K562 (cell line): ENCODE measurements at regions not wholly inside any gene's neighbourhood (a gene's known extent, or its start where the extent isn't known, plus 50 kb on each side); places are given as distances from the start of the nearest gene placed in this dataset.

Source experiments
- CBX2 ChIP-seq: fragments of 200-600 bp; sonication (generic); IDR thresholded peaks from one replicate; pipeline ENCODE4 v1.6.1; 2012; ENCODE audit warnings: mild to moderate bottlenecking, low read length, inconsistent platforms; ENCODE audit not compliant: insufficient read depth, poor library complexity, severe bottlenecking
- FOXA3 ChIP-seq, 2 experiments: fragments of 450-650 bp in 1 of 2; sonication (generic) in 1 of 2; formaldehyde crosslinking; IDR thresholded peaks in 1 of 2; conservative IDR thresholded peaks in 1 of 2; 2 replicates each; pipeline versions ENCODE4 v1.4.0 to v1.8.0; 2020 to 2022; ENCODE audit warnings: mild to moderate bottlenecking in 2 of 2, missing genetic modification reagents in 1 of 2
- GTF2A2 ChIP-seq: IDR thresholded peaks from 2 replicates; pipeline ENCODE4 v1.6.1; 2016; ENCODE audit warnings: mild to moderate bottlenecking, missing genetic modification characterization, missing compliant biosample characterization
- ILF3 ChIP-seq: fragments of 450-650 bp; IDR thresholded peaks from 2 replicates; pipeline ENCODE4 v1.6.1; 2018; ENCODE audit warnings: antibody characterized with exemption, mild to moderate bottlenecking, moderate library complexity, borderline replicate concordance
- MTA3 ChIP-seq: fragments of 450-650 bp; formaldehyde crosslinking; IDR thresholded peaks from 2 replicates; pipeline ENCODE4 v1.6.1; 2017; ENCODE audit warnings: mild to moderate bottlenecking, borderline replicate concordance
- NR1H2 ChIP-seq: sonication (generic); formaldehyde crosslinking; IDR thresholded peaks from 2 replicates; pipeline ENCODE4 v1.4.0; 2020; ENCODE audit warnings: mild to moderate bottlenecking, missing genetic modification reagents
- POLR3A ChIP-seq: IDR thresholded peaks from 2 replicates; pipeline ENCODE4 v1.6.1; 2011; ENCODE audit warnings: borderline replicate concordance, mild to moderate bottlenecking, moderate library complexity; ENCODE audit not compliant: insufficient read length, insufficient read depth; ENCODE audit errors: extremely low read depth
- U2AF2 ChIP-seq: fragments of 200-400 bp; formaldehyde crosslinking; optimal IDR thresholded peaks from 2 replicates; pipeline ENCODE3; 2017; ENCODE audit warnings: low read depth, mild to moderate bottlenecking, low read length
- ZFP1 ChIP-seq: fragments of 450-650 bp; formaldehyde crosslinking; IDR thresholded peaks from 2 replicates; pipeline ENCODE4 v1.4.0; 2020; ENCODE audit warnings: mild to moderate bottlenecking, mixed read lengths
- ZNF232 ChIP-seq: sonication (generic); formaldehyde crosslinking; IDR thresholded peaks from 2 replicates; pipeline ENCODE4 v1.8.0; 2022; ENCODE audit warnings: mild to moderate bottlenecking, missing genetic modification reagents
- ZNF589 ChIP-seq: fragments of 200-800 bp; sonication (Bioruptor generic); IDR thresholded peaks from 2 replicates; pipeline ENCODE4 v1.6.1; 2016; ENCODE audit warnings: low read depth, missing genetic modification characterization, missing compliant biosample characterization
- TF ChIP-seq, protein P1 (sequence below): sonication (generic); formaldehyde crosslinking; IDR thresholded peaks from 2 replicates; pipeline ENCODE4 v1.8.1; 2023; ENCODE audit warnings: mild to moderate bottlenecking, missing genetic modification reagents, moderate library complexity
- TF ChIP-seq, protein P2 (sequence below): fragments of 200-800 bp; sonication (Bioruptor generic); IDR thresholded peaks from 2 replicates; pipeline ENCODE4 v1.6.1; 2016; ENCODE audit warnings: missing genetic modification characterization, missing compliant biosample characterization
- TF ChIP-seq, protein P3 (sequence below): sonication (generic); formaldehyde crosslinking; IDR thresholded peaks from 2 replicates; pipeline ENCODE4 v1.8.0; 2023; ENCODE audit warnings: missing genetic modification reagents, mild to moderate bottlenecking, borderline replicate concordance

DNA sequence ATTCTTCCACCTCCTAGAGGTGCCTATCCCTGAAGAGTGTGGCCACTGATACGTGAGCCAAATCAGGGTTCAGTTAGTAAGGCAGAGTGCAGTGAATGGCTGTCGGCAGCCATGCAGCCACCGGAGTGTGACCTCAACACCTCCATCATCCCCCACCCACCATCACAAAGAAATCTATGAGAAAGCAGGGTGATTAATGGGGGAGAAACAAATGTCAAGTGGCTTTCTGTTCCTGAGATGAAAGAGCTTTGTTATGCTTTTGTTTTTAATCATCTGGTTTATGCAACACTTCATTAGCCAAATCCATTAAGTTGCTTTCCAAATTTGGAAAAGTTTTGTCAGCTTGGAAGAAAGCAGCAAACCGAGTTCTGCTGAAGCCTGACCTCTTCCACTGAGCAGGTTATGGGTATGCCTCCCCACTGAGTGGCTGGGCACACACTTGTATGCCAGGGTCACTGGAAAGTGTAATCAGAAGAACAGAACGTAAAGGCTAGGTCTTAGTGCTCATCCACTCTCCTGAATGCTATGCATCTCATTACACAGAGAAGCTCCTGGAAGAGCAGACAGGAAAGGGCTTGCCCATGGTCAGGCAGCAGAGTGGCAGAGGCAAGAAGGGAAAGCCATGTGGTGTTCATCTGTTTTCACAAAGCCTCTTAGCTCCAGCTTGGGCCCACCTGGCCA lies 57.1 kb upstream of the ATP1B1 start (continued):
- TF ChIP-seq CBX2 (no peak), POLR3A (no peak), ILF3 (no peak), NR1H2 (CRISPR knock-in tag) (no peak), GTF2A2 (no peak), FOXA3 (CRISPR knock-in tag; conservative IDR thresholded peaks at IDR 0.05 in 1 of 2, IDR thresholded peaks at IDR 0.05 in 1 of 2) (no peak), MTA3 (no peak), U2AF2 (no peak), ZNF589 (no peak), ZFP1 (CRISPR knock-in tag) (no peak), ZNF232 (no peak)
- TF ChIP-seq, protein P1, sequence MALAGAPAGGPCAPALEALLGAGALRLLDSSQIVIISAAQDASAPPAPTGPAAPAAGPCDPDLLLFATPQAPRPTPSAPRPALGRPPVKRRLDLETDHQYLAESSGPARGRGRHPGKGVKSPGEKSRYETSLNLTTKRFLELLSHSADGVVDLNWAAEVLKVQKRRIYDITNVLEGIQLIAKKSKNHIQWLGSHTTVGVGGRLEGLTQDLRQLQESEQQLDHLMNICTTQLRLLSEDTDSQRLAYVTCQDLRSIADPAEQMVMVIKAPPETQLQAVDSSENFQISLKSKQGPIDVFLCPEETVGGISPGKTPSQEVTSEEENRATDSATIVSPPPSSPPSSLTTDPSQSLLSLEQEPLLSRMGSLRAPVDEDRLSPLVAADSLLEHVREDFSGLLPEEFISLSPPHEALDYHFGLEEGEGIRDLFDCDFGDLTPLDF (CRISPR knock-in tag) = no peak
- TF ChIP-seq, protein P2, sequence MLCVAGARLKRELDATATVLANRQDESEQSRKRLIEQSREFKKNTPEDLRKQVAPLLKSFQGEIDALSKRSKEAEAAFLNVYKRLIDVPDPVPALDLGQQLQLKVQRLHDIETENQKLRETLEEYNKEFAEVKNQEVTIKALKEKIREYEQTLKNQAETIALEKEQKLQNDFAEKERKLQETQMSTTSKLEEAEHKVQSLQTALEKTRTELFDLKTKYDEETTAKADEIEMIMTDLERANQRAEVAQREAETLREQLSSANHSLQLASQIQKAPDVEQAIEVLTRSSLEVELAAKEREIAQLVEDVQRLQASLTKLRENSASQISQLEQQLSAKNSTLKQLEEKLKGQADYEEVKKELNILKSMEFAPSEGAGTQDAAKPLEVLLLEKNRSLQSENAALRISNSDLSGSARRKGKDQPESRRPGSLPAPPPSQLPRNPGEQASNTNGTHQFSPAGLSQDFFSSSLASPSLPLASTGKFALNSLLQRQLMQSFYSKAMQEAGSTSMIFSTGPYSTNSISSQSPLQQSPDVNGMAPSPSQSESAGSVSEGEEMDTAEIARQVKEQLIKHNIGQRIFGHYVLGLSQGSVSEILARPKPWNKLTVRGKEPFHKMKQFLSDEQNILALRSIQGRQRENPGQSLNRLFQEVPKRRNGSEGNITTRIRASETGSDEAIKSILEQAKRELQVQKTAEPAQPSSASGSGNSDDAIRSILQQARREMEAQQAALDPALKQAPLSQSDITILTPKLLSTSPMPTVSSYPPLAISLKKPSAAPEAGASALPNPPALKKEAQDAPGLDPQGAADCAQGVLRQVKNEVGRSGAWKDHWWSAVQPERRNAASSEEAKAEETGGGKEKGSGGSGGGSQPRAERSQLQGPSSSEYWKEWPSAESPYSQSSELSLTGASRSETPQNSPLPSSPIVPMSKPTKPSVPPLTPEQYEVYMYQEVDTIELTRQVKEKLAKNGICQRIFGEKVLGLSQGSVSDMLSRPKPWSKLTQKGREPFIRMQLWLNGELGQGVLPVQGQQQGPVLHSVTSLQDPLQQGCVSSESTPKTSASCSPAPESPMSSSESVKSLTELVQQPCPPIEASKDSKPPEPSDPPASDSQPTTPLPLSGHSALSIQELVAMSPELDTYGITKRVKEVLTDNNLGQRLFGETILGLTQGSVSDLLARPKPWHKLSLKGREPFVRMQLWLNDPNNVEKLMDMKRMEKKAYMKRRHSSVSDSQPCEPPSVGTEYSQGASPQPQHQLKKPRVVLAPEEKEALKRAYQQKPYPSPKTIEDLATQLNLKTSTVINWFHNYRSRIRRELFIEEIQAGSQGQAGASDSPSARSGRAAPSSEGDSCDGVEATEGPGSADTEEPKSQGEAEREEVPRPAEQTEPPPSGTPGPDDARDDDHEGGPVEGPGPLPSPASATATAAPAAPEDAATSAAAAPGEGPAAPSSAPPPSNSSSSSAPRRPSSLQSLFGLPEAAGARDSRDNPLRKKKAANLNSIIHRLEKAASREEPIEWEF (CRISPR knock-in tag) = no peak
- TF ChIP-seq, protein P3, sequence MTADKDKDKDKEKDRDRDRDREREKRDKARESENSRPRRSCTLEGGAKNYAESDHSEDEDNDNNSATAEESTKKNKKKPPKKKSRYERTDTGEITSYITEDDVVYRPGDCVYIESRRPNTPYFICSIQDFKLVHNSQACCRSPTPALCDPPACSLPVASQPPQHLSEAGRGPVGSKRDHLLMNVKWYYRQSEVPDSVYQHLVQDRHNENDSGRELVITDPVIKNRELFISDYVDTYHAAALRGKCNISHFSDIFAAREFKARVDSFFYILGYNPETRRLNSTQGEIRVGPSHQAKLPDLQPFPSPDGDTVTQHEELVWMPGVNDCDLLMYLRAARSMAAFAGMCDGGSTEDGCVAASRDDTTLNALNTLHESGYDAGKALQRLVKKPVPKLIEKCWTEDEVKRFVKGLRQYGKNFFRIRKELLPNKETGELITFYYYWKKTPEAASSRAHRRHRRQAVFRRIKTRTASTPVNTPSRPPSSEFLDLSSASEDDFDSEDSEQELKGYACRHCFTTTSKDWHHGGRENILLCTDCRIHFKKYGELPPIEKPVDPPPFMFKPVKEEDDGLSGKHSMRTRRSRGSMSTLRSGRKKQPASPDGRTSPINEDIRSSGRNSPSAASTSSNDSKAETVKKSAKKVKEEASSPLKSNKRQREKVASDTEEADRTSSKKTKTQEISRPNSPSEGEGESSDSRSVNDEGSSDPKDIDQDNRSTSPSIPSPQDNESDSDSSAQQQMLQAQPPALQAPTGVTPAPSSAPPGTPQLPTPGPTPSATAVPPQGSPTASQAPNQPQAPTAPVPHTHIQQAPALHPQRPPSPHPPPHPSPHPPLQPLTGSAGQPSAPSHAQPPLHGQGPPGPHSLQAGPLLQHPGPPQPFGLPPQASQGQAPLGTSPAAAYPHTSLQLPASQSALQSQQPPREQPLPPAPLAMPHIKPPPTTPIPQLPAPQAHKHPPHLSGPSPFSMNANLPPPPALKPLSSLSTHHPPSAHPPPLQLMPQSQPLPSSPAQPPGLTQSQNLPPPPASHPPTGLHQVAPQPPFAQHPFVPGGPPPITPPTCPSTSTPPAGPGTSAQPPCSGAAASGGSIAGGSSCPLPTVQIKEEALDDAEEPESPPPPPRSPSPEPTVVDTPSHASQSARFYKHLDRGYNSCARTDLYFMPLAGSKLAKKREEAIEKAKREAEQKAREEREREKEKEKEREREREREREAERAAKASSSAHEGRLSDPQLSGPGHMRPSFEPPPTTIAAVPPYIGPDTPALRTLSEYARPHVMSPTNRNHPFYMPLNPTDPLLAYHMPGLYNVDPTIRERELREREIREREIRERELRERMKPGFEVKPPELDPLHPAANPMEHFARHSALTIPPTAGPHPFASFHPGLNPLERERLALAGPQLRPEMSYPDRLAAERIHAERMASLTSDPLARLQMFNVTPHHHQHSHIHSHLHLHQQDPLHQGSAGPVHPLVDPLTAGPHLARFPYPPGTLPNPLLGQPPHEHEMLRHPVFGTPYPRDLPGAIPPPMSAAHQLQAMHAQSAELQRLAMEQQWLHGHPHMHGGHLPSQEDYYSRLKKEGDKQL (CRISPR knock-in tag) = no peak
